ENCODE measurements at regions not wholly inside any gene's neighbourhood (a gene's known extent, or its start where the extent isn't known, plus 50 kb on each side); places are given as distances from the start of the nearest gene placed in this dataset.

GRCh38 chr5:173466227-173466626, 138.0 kb upstream of the STC2 start:
- DNase-seq (ENCODE audit: low read depth) = no peak
- POLR2A ChIA-PET = no interaction called here
- TF ChIP-seq CTCF (IDR thresholded peaks at IDR 0.05; ENCODE audit: insufficient read depth, low read depth, low read length) = no peak
- Histone ChIP-seq H3K36me3 (ENCODE audit: control insufficient read depth, insufficient read depth, low read length) (no peaks in the 10 kb centered on the region), H3K27me3 (ENCODE audit: control insufficient read depth, insufficient read depth, low read length) (no peaks in the 10 kb centered on the region), H3K4me3 (ENCODE audit: low read depth, low read length) (no peak overlapping the region)
- CTCF ChIA-PET = no interaction called here

GRCh38 chr5:173464813-173465212, 136.6 kb upstream of the STC2 start:
- Histone ChIP-seq H3K36me3 (ENCODE audit: control insufficient read depth, insufficient read depth, low read length) (no peaks in the 10 kb centered on the region), H3K27me3 (ENCODE audit: control insufficient read depth, insufficient read depth, low read length) (no peaks in the 10 kb centered on the region), H3K4me3 (ENCODE audit: low read depth, low read length) (no peak overlapping the region)
- ChIA-PET POLR2A (no interaction called here), CTCF (interaction anchor here (1.9 kb wide), 1 partner anchor 10 kb away, joined by 4 read pairs; no protein-coding TSS in a partner anchor)
- DNase-seq (ENCODE audit: low read depth) = no peak
- no peak for TF ChIP-seq CTCF (IDR thresholded peaks at IDR 0.05; ENCODE audit: insufficient read depth, low read depth, low read length)

GRCh38 chr5:173463207-173463606, 135.0 kb upstream of the STC2 start:
- no peaks in the 10 kb centered on the region for H3K27me3 ChIP-seq (ENCODE audit: control insufficient read depth, insufficient read depth, low read length)
- TF ChIP-seq CTCF (IDR thresholded peaks at IDR 0.05; ENCODE audit: insufficient read depth, low read depth, low read length) = no peak
- CTCF ChIA-PET = no interaction called here

GRCh38 chr5:173458828-173459609, 130.8 kb upstream of the STC2 start:
- TF ChIP-seq CTCF (IDR thresholded peaks at IDR 0.05; ENCODE audit: insufficient read depth, low read depth, low read length) = no peak
- DNase-seq (ENCODE audit: low read depth) = no peak
- no peak overlapping the region for H3K4me3 ChIP-seq (ENCODE audit: low read depth, low read length)
- ChIA-PET POLR2A (no interaction called here), CTCF (interaction anchor here (1.0 to 3.4 kb wide), 2 partner anchors 10 to 15 kb away, joined by 5 to 16 read pairs; no protein-coding TSS in a partner anchor)
- H3K27me3 ChIP-seq (ENCODE audit: control insufficient read depth, insufficient read depth, low read length) = no peaks in the 10 kb centered on the region
- H3K36me3 ChIP-seq (ENCODE audit: control insufficient read depth, insufficient read depth, low read length) = no peaks in the 10 kb centered on the region

More at GRCh38 chr5:173463207-173463606, 135.0 kb upstream of the STC2 start:
- no peak overlapping the region for H3K4me3 ChIP-seq (ENCODE audit: low read depth, low read length)
- POLR2A ChIA-PET = no interaction called here
- no peaks in the 10 kb centered on the region for H3K36me3 ChIP-seq (ENCODE audit: control insufficient read depth, insufficient read depth, low read length)
- no peak for DNase-seq (ENCODE audit: low read depth)

- no peaks in the 10 kb centered on the region for H3K27me3 ChIP-seq (ENCODE audit: control insufficient read depth, insufficient read depth, low read length)
- no peak for DNase-seq (ENCODE audit: low read depth)
- ChIA-PET POLR2A (no interaction called here), CTCF (interaction anchor here (1.2 to 1.5 kb wide), 2 partner anchors 16 to 18 kb away, joined by 3 to 4 read pairs; no protein-coding TSS in a partner anchor)
- no peak overlapping the region for H3K4me3 ChIP-seq (ENCODE audit: low read depth, low read length)
- no peak for TF ChIP-seq CTCF (IDR thresholded peaks at IDR 0.05; ENCODE audit: insufficient read depth, low read depth, low read length)
- H3K36me3 ChIP-seq (ENCODE audit: control insufficient read depth, insufficient read depth, low read length) = no peaks in the 10 kb centered on the region
These were observed 129.3 kb upstream of the STC2 start for GRCh38 chr5:173457482-173457881.

Data from BJ (cell line).